ENCODE measurements at regions not wholly inside any gene's neighbourhood (a gene's known extent, or its start where the extent isn't known, plus 50 kb on each side); places are given as distances from the start of the nearest gene placed in this dataset.

DNA sequence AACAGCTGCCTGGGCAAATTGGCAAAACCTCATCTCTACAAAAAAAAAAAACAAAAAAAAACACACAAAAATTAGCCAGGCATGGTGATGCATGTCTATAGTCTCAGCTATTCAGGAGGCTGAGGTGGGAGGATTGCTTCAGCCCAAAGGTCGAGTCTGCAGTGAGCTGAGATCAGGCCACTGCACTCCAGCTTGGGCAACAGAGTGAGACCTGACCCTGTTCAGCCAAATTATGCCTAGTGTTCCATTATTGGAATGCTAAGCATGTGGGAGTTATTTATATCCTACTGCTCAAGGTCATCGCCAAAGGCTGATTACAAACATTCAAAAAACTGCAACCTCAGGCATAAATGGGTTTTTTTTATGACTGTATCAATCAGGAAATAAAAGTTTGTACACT is 1251.0 kb upstream of the PCDH9 start:
- Histone ChIP-seq H4K20me1 (replicated peaks; ENCODE audit: control insufficient read depth, insufficient read depth, low read length) (no peaks in the 10 kb centered on the region), H3K27me3 (ENCODE audit: control insufficient read depth in 2 of 2, insufficient read depth in 2 of 2, low read length in 2 of 2) (no peaks in the 10 kb centered on the region), H3K79me2 (ENCODE audit: control insufficient read depth, insufficient read depth, low read length) (no peaks in the 10 kb centered on the region), H3K9me3 (replicated peaks; ENCODE audit: control insufficient read depth, insufficient read depth, low read depth, low read length) (no peaks in the 10 kb centered on the region), H2AFZ (ENCODE audit: low read depth, low read length) (no peak overlapping the region), H3K4me3 (no peak overlapping the region), H3K27ac (ENCODE audit: extremely low read depth, low read depth, low read length) (no peak overlapping the region), H3K36me3 (ENCODE audit: control insufficient read depth, insufficient read depth, low read length) (no peaks in the 10 kb centered on the region), H3K9ac (ENCODE audit: insufficient read depth in 1 of 2, low read depth in 2 of 2, low read length in 2 of 2) (no peak overlapping the region), H3K9me1 (ENCODE audit: control insufficient read depth, insufficient read depth, low read length) (no peaks in the 10 kb centered on the region), H3K4me1 (replicated peaks in 1 of 2; ENCODE audit: control insufficient read depth in 2 of 2, insufficient read depth in 2 of 2, low read length in 2 of 2) (no peaks in the 10 kb centered on the region), H3K4me2 (ENCODE audit: insufficient read depth, low read length) (no peak overlapping the region)
- CTCF ChIA-PET (ENCODE audit: low intra/inter-chr PET ratio) = interaction anchor here (0.6 kb wide), 1 partner anchor 384 kb away, joined by 3 read pairs; no protein-coding TSS in a partner anchor
- in situ Hi-C loops (cut with MboI) (no loop called here), intact Hi-C loops (cut with micrococcal nuclease) (no loop called here)
- POLR2A ChIA-PET = no interaction called here
- ATAC-seq (no peak), FAIRE-seq (no peak), DNase-seq (ENCODE audit: extremely low read depth in 1 of 4, low spot score in 3 of 4) (no peak)
- BruUV-seq (replicated peaks) = no TSS peak
- WGBS (ENCODE audit: insufficient coverage, low coverage, missing lambda C conversion rate) = 0% methylated on average over 2 of the region's 2 CpGs
- TF ChIP-seq ASH1L (IDR thresholded peaks at IDR 0.05; ENCODE audit: borderline replicate concordance, low read depth, partially characterized antibody) (no peak), PCBP2 (IDR thresholded peaks at IDR 0.05; ENCODE audit: low read depth, low read length, poor library complexity, severe bottlenecking) (no peak), KAT2B (IDR thresholded peaks at IDR 0.05; ENCODE audit: low read depth, low read length) (no peak), DMBX1 (CRISPR knock-in tag; IDR thresholded peaks at IDR 0.05; ENCODE audit: borderline replicate concordance) (no peak), CUX1 (CRISPR knock-in tag; IDR thresholded peaks at IDR 0.05) (no peak), ZKSCAN3 (CRISPR knock-in tag; IDR thresholded peaks at IDR 0.05) (no peak), MAFK (IDR thresholded peaks at IDR 0.05; ENCODE audit: low read length) (no peak), ARHGAP35 (IDR thresholded peaks at IDR 0.05; ENCODE audit: partially characterized antibody) (no peak), TEAD1 (CRISPR knock-in tag; IDR thresholded peaks at IDR 0.05) (no peak), SAP30 (IDR thresholded peaks at IDR 0.05; ENCODE audit: borderline replicate concordance, insufficient read depth, low read depth, low read length, poor library complexity, severe bottlenecking) (no peak), SMC3 (conservative IDR thresholded peaks at IDR 0.05; ENCODE audit: insufficient read depth, low read depth, low read length) (no peak), KLF6 (CRISPR knock-in tag; IDR thresholded peaks at IDR 0.05; ENCODE audit: borderline replicate concordance) (no peak), ETV5 (CRISPR knock-in tag; IDR thresholded peaks at IDR 0.05; ENCODE audit: low read depth) (no peak), KDM2B (CRISPR knock-in tag; IDR thresholded peaks at IDR 0.05) (no peak)
- TF ChIP-seq, protein P1, sequence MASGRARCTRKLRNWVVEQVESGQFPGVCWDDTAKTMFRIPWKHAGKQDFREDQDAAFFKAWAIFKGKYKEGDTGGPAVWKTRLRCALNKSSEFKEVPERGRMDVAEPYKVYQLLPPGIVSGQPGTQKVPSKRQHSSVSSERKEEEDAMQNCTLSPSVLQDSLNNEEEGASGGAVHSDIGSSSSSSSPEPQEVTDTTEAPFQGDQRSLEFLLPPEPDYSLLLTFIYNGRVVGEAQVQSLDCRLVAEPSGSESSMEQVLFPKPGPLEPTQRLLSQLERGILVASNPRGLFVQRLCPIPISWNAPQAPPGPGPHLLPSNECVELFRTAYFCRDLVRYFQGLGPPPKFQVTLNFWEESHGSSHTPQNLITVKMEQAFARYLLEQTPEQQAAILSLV (tag; IDR thresholded peaks at IDR 0.05) = no peak

Measured in K562 (cell line).